ENCODE measurements at regions not wholly inside any gene's neighbourhood (a gene's known extent, or its start where the extent isn't known, plus 50 kb on each side); places are given as distances from the start of the nearest gene placed in this dataset.

GRCh38 chr13:111913761-111914140 is 153.2 kb upstream of the SOX1 start:
- no peak for TF ChIP-seq SRF (IDR thresholded peaks at IDR 0.05; ENCODE audit: low read depth, low read length)
- TF ChIP-seq EP300 (IDR thresholded peaks at IDR 0.05; ENCODE audit: borderline replicate concordance in 1 of 2, low read depth in 2 of 2, low read length in 2 of 2) = no peak
- TF ChIP-seq, protein P1, sequence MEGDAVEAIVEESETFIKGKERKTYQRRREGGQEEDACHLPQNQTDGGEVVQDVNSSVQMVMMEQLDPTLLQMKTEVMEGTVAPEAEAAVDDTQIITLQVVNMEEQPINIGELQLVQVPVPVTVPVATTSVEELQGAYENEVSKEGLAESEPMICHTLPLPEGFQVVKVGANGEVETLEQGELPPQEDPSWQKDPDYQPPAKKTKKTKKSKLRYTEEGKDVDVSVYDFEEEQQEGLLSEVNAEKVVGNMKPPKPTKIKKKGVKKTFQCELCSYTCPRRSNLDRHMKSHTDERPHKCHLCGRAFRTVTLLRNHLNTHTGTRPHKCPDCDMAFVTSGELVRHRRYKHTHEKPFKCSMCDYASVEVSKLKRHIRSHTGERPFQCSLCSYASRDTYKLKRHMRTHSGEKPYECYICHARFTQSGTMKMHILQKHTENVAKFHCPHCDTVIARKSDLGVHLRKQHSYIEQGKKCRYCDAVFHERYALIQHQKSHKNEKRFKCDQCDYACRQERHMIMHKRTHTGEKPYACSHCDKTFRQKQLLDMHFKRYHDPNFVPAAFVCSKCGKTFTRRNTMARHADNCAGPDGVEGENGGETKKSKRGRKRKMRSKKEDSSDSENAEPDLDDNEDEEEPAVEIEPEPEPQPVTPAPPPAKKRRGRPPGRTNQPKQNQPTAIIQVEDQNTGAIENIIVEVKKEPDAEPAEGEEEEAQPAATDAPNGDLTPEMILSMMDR (IDR thresholded peaks at IDR 0.05; ENCODE audit: control extremely low read depth in 1 of 3, insufficient read depth in 1 of 3, low read depth in 1 of 3, low read length in 3 of 3) = no peak
